NT2/D1 (cell line): ENCODE measurements at regions not wholly inside any gene's neighbourhood (a gene's known extent, or its start where the extent isn't known, plus 50 kb on each side); places are given as distances from the start of the nearest gene placed in this dataset.

Source experiments
- DNase-seq: peaks from one replicate; pipeline ENCODE4 v3.0.0-alpha.2; 2011; ENCODE audit warnings: low read depth, low spot score
- H3K27me3 ChIP-seq: 2 replicates; pipeline ENCODE4 v1.6.0; 2011; ENCODE audit warnings: mild to moderate bottlenecking; ENCODE audit not compliant: insufficient read length, insufficient read depth
- H3K36me3 ChIP-seq: 2 replicates; pipeline ENCODE4 v1.6.1; 2011; ENCODE audit warnings: mild to moderate bottlenecking, low read length, mixed read lengths; ENCODE audit not compliant: insufficient read depth, insufficient read length
- H3K4me1 ChIP-seq: 2 replicates; pipeline ENCODE4 v1.5.1; 2011; ENCODE audit not compliant: insufficient read depth, insufficient read length
- H3K4me3 ChIP-seq: 2 replicates; pipeline ENCODE4 v1.5.1; 2011; ENCODE audit warnings: low read depth; ENCODE audit not compliant: insufficient read length
- H3K9ac ChIP-seq: 2 replicates; pipeline ENCODE4 v1.6.0; 2011; ENCODE audit warnings: low read depth; ENCODE audit not compliant: insufficient read length
- H3K9me3 ChIP-seq: 2 replicates; pipeline ENCODE4 v1.5.1; 2011; ENCODE audit warnings: mild to moderate bottlenecking, low read length; ENCODE audit not compliant: insufficient read depth
- SUZ12 ChIP-seq: IDR thresholded peaks from 2 replicates; pipeline ENCODE4 v1.6.1; 2011; ENCODE audit not compliant: insufficient read length, insufficient read depth; ENCODE audit errors: extremely low read depth
- YY1 ChIP-seq: IDR thresholded peaks from 2 replicates; pipeline ENCODE4 v1.6.1; 2011; ENCODE audit not compliant: insufficient read length, insufficient read depth
- ZNF274 ChIP-seq: IDR thresholded peaks from 2 replicates; pipeline ENCODE4 v1.6.1; 2011; ENCODE audit warnings: mild to moderate bottlenecking, low read depth, low read length

DNA sequence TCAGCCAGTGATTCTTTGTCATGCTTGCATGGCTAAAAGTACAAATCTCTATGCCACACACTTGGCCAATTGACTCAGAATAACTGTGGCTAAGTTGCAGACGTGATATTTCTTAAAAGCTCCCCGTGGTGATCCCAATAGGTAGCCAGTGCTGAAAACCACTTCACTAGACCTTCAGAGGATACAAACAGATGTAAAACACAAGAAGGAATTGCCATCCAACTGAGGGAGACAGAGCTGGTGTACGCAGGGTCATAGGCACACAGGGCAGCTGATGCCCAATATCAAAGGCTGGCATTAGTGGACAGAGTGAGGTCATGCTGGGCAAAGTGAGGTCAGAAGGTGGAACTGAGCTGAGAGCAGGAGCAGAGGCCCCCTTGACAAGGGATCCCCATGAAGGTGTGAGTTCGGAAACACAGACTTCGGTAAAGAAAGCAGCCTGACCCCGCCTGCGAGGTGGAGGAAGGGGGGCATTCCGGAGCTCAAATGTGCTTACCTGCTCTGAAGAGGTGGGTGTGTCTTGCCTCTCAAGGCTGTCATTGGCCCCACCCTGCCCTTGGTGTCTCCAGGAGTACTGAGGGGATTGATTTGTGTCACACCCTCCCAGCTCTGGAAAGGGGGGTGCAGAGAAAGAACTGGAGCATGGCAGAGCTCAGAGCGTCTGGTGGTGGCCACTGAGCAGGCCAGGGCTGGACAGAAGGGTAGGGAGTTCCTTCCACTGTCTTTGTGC lies 344.9 kb upstream of the B3GAT1 start:
- H3K9ac ChIP-seq = no peak overlapping the region
- no peaks in the 10 kb centered on the region for H3K4me1 ChIP-seq
- H3K4me3 ChIP-seq = no peak overlapping the region
- H3K36me3 ChIP-seq = peaks cover 10% of the 10 kb centered on the region
- no peaks in the 10 kb centered on the region for H3K9me3 ChIP-seq
- no peak for DNase-seq
- TF ChIP-seq SUZ12 = no peak
- TF ChIP-seq ZNF274 = no peak
- TF ChIP-seq YY1 = no peak
- peaks cover 39% of the 10 kb centered on the region for H3K27me3 ChIP-seq

- H3K27me3 ChIP-seq = peaks cover 53% of the 10 kb centered on the region
- no peaks in the 10 kb centered on the region for H3K9me3 ChIP-seq
- TF ChIP-seq YY1 = no peak
- no peak for TF ChIP-seq SUZ12
- TF ChIP-seq ZNF274 = no peak
- peaks cover 10% of the 10 kb centered on the region for H3K36me3 ChIP-seq
- no peaks in the 10 kb centered on the region for H3K4me1 ChIP-seq
- no peak overlapping the region for H3K9ac ChIP-seq
- H3K4me3 ChIP-seq = no peak overlapping the region
- DNase-seq = no peak
These were observed 343.5 kb upstream of the B3GAT1 start for GRCh38 chr11:134755535-134755934.

DNA sequence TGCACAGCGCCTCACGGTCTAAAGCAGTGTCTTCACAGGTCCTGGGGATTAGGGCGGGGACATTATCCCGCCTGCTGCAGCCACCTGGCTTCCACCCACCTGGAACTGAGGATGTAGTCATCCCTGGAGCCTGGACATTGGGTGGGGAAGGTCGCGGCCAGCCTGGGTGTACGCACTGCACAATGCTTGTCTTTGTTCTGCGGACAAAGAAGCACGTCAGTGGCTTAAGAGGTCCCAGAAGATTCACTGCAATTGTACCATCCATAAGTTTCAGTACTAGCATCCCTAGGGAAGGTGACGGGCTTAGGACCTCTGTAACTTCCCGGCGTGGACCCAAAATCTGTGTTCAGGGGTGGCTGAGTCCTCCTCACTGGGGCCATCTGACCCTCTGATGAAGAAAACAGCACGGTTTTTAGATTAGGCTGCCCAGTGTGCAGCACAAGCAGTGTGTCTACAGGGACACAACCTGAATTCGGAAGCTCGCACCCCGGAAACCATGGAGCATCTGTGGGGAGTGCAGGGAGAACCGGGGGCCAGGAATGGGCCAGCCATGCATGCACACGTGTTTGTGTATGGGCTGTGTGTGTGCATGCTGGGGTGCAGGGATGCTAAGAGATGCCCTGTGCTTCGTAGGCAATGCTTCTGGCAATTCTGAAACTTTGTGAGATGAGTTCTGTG lies 342.6 kb upstream of the B3GAT1 start:
- Histone ChIP-seq H3K9me3 (no peaks in the 10 kb centered on the region), H3K4me1 (no peaks in the 10 kb centered on the region), H3K36me3 (peaks cover 4% of the 10 kb centered on the region), H3K9ac (no peak overlapping the region), H3K27me3 (peaks cover 62% of the 10 kb centered on the region), H3K4me3 (no peak overlapping the region)
- no peak for TF ChIP-seq YY1
- no peak for TF ChIP-seq SUZ12
- TF ChIP-seq ZNF274 = no peak
- DNase-seq = no peak

GRCh38 chr11:134753771-134754520 lies 341.9 kb upstream of the B3GAT1 start:
- no peak for DNase-seq
- no peak overlapping the region for H3K4me3 ChIP-seq
- no peaks in the 10 kb centered on the region for H3K36me3 ChIP-seq
- peaks cover 63% of the 10 kb centered on the region for H3K27me3 ChIP-seq
- TF ChIP-seq SUZ12 (no peak), YY1 (no peak), ZNF274 (no peak)
- no peaks in the 10 kb centered on the region for H3K9me3 ChIP-seq
- H3K4me1 ChIP-seq = no peaks in the 10 kb centered on the region
- H3K9ac ChIP-seq = no peak overlapping the region

DNA sequence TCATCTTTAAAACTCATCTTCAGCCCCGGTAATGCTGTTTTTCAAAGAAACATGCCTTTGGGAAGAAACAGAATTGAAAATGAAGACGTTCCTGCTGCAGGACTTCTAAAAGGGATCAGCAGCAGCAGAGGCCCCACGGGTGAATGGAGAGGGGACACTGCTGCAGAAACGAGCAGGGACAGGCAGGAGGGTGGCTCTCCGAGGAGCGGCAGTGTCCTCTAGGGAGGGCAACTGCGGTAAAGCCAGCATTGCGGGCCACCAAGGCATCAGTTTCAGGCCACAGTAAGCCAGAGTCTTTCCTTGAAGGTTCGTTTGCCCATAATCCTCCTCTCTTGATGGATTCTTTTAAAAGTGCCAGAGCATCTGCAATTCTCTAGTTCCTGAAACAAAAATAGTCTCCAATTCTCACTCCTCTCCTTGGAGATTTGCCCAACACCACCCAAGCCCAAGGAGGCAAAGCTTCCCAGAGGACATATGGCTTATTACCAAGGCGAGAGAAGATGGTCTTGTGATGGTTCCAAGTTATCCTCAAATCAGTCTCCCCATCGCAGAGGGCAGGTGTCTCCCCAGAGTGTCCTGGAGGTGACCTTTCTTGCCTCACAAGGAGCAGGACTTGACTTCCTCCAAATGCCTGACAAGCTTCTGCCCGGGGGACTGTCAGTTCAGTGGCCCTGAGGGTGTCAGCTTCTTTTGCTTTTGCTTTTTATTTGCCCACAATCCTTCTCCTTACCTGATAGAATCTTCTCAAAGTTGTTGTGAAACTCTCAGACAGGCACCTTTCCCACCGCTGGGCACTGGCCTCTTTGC lies 341.1 kb upstream of the B3GAT1 start:
- no peak for DNase-seq
- Histone ChIP-seq H3K4me1 (no peaks in the 10 kb centered on the region), H3K9me3 (peaks cover 5% of the 10 kb centered on the region; the same call in 1 of the 2 replicates), H3K27me3 (peaks cover 66% of the 10 kb centered on the region), H3K36me3 (no peaks in the 10 kb centered on the region), H3K4me3 (no peak overlapping the region), H3K9ac (no peak overlapping the region)
- TF ChIP-seq YY1 = no peak
- no peak for TF ChIP-seq SUZ12
- no peak for TF ChIP-seq ZNF274

- TF ChIP-seq YY1 (no peak), ZNF274 (no peak), SUZ12 (no peak)
- Histone ChIP-seq H3K9me3 (peaks cover 10% of the 10 kb centered on the region; the same call in 1 of the 2 replicates), H3K9ac (no peak overlapping the region), H3K36me3 (no peaks in the 10 kb centered on the region), H3K4me3 (no peak overlapping the region), H3K27me3 (peaks cover 70% of the 10 kb centered on the region), H3K4me1 (no peaks in the 10 kb centered on the region)
- no peak for DNase-seq
These were observed 340.5 kb upstream of the B3GAT1 start for GRCh38 chr11:134752526-134752925.

DNA sequence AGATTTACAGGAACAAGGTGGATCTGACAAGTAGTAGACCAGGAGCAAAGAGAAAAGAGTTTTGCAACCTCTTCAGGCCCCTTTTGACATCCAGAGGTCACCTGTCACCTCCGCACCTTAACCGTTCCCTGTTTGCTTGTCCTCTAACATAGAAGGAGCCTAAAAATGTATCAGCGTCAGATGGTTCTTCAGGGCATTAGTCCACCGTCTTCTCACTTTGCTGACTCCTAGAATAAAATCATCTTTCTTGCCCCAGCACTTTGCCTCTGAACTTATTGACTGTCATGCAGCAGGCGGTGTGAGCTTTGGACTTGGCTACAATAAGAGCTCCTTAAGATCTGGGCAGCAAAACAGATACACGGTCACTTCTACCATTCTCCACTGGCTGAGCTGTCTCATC lies 339.7 kb upstream of the B3GAT1 start:
- H3K9ac ChIP-seq = no peak overlapping the region

More for the DNA sequence above, 339.7 kb upstream of the B3GAT1 start:
- no peak for DNase-seq
- no peak for TF ChIP-seq SUZ12
- no peak for TF ChIP-seq YY1
- TF ChIP-seq ZNF274 = no peak
- Histone ChIP-seq H3K36me3 (no peaks in the 10 kb centered on the region), H3K27me3 (peaks cover 77% of the 10 kb centered on the region), H3K9me3 (peaks cover 16% of the 10 kb centered on the region; the same call in 1 of the 2 replicates), H3K4me3 (no peak overlapping the region), H3K4me1 (no peaks in the 10 kb centered on the region)
